SKM-1 treated with dmso at 0.1 percent for 144 hours (cell line): ENCODE measurements at regions not wholly inside any gene's neighbourhood (a gene's known extent, or its start where the extent isn't known, plus 50 kb on each side); places are given as distances from the start of the nearest gene placed in this dataset.
"Not testable (repeated sequence)": the region's sequence is repeated elsewhere in the genome, so short reads cannot be mapped to it uniquely, and the experiment has no call there.

Source experiments
- DNase-seq: peaks from one replicate; lab custom pipeline; 2025; ENCODE audit not compliant: unreplicated experiment; lab: John Stamatoyannopoulos, UW

- DNase-seq = no peak
Observed at GRCh38 chr6:48550603-48551002, 439.6 kb upstream of the PTCHD4 start.

GRCh38 chr6:48542191-48542590 is 431.2 kb upstream of the PTCHD4 start:
- no peak for DNase-seq

GRCh38 chr6:48541649-48542048 is 430.7 kb upstream of the PTCHD4 start:
- DNase-seq = no peak

GRCh38 chr6:48535582-48536009 is 424.6 kb upstream of the PTCHD4 start:
- peak; percentile 28 for DNase-seq

- not testable (repeated sequence) for DNase-seq
Observed at GRCh38 chr6:48530978-48531377, 420.0 kb upstream of the PTCHD4 start.

- DNase-seq = no peak
Observed at GRCh38 chr6:48525849-48526248, 414.9 kb upstream of the PTCHD4 start.

GRCh38 chr6:48520951-48521350 is 410.0 kb upstream of the PTCHD4 start:
- DNase-seq = no peak

- no peak for DNase-seq
Observed at GRCh38 chr6:48512390-48512789, 401.4 kb upstream of the PTCHD4 start.

- DNase-seq = no peak
Observed at GRCh38 chr6:48511378-48511777, 400.4 kb upstream of the PTCHD4 start.

GRCh38 chr6:48505621-48506020 is 394.6 kb upstream of the PTCHD4 start:
- no peak for DNase-seq

- DNase-seq = not testable (repeated sequence)
Observed at GRCh38 chr6:48493432-48493831, 382.4 kb upstream of the PTCHD4 start.

- DNase-seq = no peak
Observed at GRCh38 chr6:48490658-48491057, 379.7 kb upstream of the PTCHD4 start.

- DNase-seq = no peak
Observed at GRCh38 chr6:48486876-48487275, 375.9 kb upstream of the PTCHD4 start.

GRCh38 chr6:48486373-48486772 is 375.4 kb upstream of the PTCHD4 start:
- DNase-seq = no peak

- DNase-seq = no peak
Observed at GRCh38 chr6:48476257-48476656, 365.3 kb upstream of the PTCHD4 start.

GRCh38 chr6:48475275-48475674 is 364.3 kb upstream of the PTCHD4 start:
- no peak for DNase-seq

- no peak for DNase-seq
Observed at GRCh38 chr6:48474830-48475229, 363.8 kb upstream of the PTCHD4 start.

GRCh38 chr6:48474136-48474535 is 363.1 kb upstream of the PTCHD4 start:
- no peak for DNase-seq

GRCh38 chr6:48472535-48472934 is 361.5 kb upstream of the PTCHD4 start:
- no peak for DNase-seq

GRCh38 chr6:48472091-48472490 is 361.1 kb upstream of the PTCHD4 start:
- no peak for DNase-seq

GRCh38 chr6:48471326-48471725 is 360.3 kb upstream of the PTCHD4 start:
- no peak for DNase-seq

GRCh38 chr6:48449002-48449401 is 338.0 kb upstream of the PTCHD4 start:
- no peak for DNase-seq

GRCh38 chr6:48447251-48447650 is 336.3 kb upstream of the PTCHD4 start:
- no peak for DNase-seq

- DNase-seq = no peak
Observed at GRCh38 chr6:48429610-48430009, 318.6 kb upstream of the PTCHD4 start.
